ENCODE measurements at regions not wholly inside any gene's neighbourhood (a gene's known extent, or its start where the extent isn't known, plus 50 kb on each side); places are given as distances from the start of the nearest gene placed in this dataset.

GRCh38 chr18:54086046-54086802 lies 138.2 kb downstream of the MBD2 start:
- H3K4me3 ChIP-seq (ENCODE audit: low read depth, low read length): no peak overlapping the region
- no peak for TF ChIP-seq CTCF (IDR thresholded peaks at IDR 0.05; ENCODE audit: borderline replicate concordance, insufficient read depth, low read depth, low read length)

- no peak for TF ChIP-seq CTCF (IDR thresholded peaks at IDR 0.05; ENCODE audit: borderline replicate concordance, insufficient read depth, low read depth, low read length)
- no peak overlapping the region for H3K4me3 ChIP-seq (ENCODE audit: low read depth, low read length)
These were observed 143.6 kb downstream of the MBD2 start for GRCh38 chr18:54080858-54081257.

GRCh38 chr18:54076166-54076565 lies 148.3 kb downstream of the MBD2 start:
- no peak for TF ChIP-seq CTCF (IDR thresholded peaks at IDR 0.05; ENCODE audit: borderline replicate concordance, insufficient read depth, low read depth, low read length)
- no peak overlapping the region for H3K4me3 ChIP-seq (ENCODE audit: low read depth, low read length)

GRCh38 chr18:54075689-54076088 lies 148.8 kb downstream of the MBD2 start:
- no peak overlapping the region for H3K4me3 ChIP-seq (ENCODE audit: low read depth, low read length)
- no peak for TF ChIP-seq CTCF (IDR thresholded peaks at IDR 0.05; ENCODE audit: borderline replicate concordance, insufficient read depth, low read depth, low read length)

- H3K4me3 ChIP-seq (ENCODE audit: low read depth, low read length): no peak overlapping the region
- TF ChIP-seq CTCF (IDR thresholded peaks at IDR 0.05; ENCODE audit: borderline replicate concordance, insufficient read depth, low read depth, low read length): no peak
These were observed 154.7 kb downstream of the MBD2 start for GRCh38 chr18:54069729-54070128.

GRCh38 chr18:54060343-54061005 lies 164.0 kb downstream of the MBD2 start:
- no peak for TF ChIP-seq CTCF (IDR thresholded peaks at IDR 0.05; ENCODE audit: borderline replicate concordance, insufficient read depth, low read depth, low read length)
- H3K4me3 ChIP-seq (ENCODE audit: low read depth, low read length): no peak overlapping the region
